OCI-LY1 (cell line): ENCODE measurements at regions not wholly inside any gene's neighbourhood (a gene's known extent, or its start where the extent isn't known, plus 50 kb on each side); places are given as distances from the start of the nearest gene placed in this dataset.

Source experiments
- CTCF ChIP-seq: fragments of 200-600 bp; sonication (generic), shearing (Covaris generic); IDR thresholded peaks from 2 replicates; pipeline ENCODE4 v1.5.1; 2017; ENCODE audit warnings: mild to moderate bottlenecking, antibody characterized with exemption, low read length, moderate library complexity, mixed read lengths
- EZH2 ChIP-seq: fragments of 200-600 bp; sonication (generic), shearing (Covaris generic); IDR thresholded peaks from 2 replicates; pipeline ENCODE4 v1.8.0; 2017; ENCODE audit warnings: borderline replicate concordance, mixed run types, mild to moderate bottlenecking, antibody characterized with exemption, low read length, moderate library complexity, mixed read lengths

- TF ChIP-seq CTCF = no peak
- TF ChIP-seq EZH2 = no peak
Measured at GRCh38 chr12:39006286-39006685, 100.9 kb upstream of the CPNE8 start.
